ENCODE measurements at regions not wholly inside any gene's neighbourhood (a gene's known extent, or its start where the extent isn't known, plus 50 kb on each side); places are given as distances from the start of the nearest gene placed in this dataset.

GRCh38 chr11:103825469-103825868, 211.0 kb upstream of the DDI1 start:
- Histone ChIP-seq H3K4me3 (no peak overlapping the region), H3K27ac (no peak overlapping the region)
- no peak for TF ChIP-seq CTCF (IDR thresholded peaks at IDR 0.05)
- no peak for DNase-seq (ENCODE audit: low spot score)

DNA sequence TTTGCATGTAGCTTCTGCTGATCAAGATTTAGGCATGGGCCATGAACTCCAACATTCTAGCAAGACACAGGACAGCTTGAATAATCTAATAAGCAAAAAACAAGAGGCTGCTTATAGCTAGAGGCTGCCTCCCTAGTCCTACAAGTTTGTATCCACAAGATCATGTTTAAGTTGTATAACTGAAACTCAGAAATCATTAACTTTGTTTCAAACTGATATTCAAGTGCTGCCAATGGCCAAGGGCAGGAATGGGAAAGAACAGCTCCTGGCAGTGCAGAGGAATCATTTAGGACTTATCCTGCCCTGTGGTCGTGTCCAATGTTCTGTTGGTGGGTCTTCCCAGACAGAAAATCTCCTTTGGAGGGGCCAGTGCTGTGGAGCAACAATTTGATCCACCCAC, 209.6 kb upstream of the DDI1 start:
- no peak overlapping the region for H3K4me3 ChIP-seq
- no peak overlapping the region for H3K27ac ChIP-seq
- TF ChIP-seq CTCF (IDR thresholded peaks at IDR 0.05) = no peak

DNA sequence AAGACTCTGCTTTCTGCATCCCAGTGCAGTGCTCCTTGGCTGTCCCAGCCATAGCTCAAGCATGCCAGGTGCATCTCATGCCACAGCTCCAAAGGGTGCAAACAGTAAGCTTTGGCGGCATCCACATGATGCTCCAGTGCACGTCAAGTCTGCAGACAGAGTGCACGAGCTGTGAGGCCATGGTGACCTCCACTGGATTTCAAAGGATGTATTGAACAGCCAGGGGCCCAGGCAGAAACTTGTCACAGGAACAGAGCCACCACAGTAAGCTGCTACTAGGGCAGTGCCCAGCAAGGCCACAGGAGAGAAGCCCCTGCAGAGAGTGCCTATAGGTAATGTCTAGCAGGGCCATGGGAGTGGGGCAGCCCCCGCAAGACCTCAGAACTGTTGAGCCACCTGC, 206.8 kb upstream of the DDI1 start:
- H3K4me3 ChIP-seq = no peak overlapping the region
- H3K27ac ChIP-seq = no peak overlapping the region
- TF ChIP-seq CTCF (IDR thresholded peaks at IDR 0.05) = no peak
- DNase-seq (ENCODE audit: low spot score) = no peak

More for the DNA sequence above, 209.6 kb upstream of the DDI1 start:
- no peak for DNase-seq (ENCODE audit: low spot score)

DNA sequence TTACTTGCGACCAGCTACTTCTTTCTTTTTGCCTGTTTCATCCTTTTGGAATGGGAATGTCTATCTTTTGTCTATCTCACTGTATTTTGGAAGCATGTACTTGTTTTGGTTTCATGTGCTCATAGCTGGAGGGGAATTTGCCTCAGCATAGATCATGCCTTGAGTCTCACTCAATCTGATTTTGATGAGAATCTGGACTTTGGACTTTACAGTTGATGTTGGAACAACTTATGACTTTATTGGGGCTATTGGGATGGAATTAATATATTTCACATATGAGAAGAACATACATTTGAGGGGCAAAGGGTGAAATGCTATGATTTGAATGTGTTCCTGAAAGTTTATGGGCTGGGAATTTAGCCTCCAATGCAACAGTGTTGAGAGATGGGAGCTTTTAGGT, 206.2 kb upstream of the DDI1 start:
- no peak for TF ChIP-seq CTCF (IDR thresholded peaks at IDR 0.05)
- no peak overlapping the region for H3K27ac ChIP-seq

GRCh38 chr11:103832762-103833161, 203.7 kb upstream of the DDI1 start:
- no peak for TF ChIP-seq CTCF (IDR thresholded peaks at IDR 0.05)
- no peak for DNase-seq (ENCODE audit: low spot score)
- Histone ChIP-seq H3K27ac (no peak overlapping the region), H3K4me3 (no peak overlapping the region)

More for the DNA sequence above, 206.2 kb upstream of the DDI1 start:
- no peak overlapping the region for H3K4me3 ChIP-seq
- DNase-seq (ENCODE audit: low spot score) = no peak

DNA sequence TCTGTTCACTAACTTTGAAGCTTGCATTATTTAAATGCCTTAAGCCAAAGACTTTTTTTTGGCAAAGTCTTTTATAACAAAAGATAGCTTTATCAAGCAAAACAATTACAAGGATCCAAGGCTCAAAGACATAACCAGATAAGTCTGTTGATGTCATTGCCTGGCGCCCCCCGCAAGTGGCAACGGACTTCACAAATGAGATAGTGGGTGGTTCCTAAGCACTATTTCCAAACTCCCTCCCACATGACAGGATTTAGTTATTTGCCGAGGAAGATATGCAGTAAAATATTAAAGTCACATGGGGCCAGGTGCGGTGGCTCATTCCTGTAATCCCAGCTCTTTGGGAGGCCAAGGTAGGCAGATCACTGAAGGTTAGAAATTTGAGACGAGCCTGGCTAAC, 194.2 kb upstream of the DDI1 start:
- DNase-seq (ENCODE audit: low spot score) = no peak
- Histone ChIP-seq H3K27ac (no peak overlapping the region), H3K4me3 (no peak overlapping the region)
- TF ChIP-seq CTCF (IDR thresholded peaks at IDR 0.05) = no peak

GRCh38 chr11:103842795-103843194, 193.6 kb upstream of the DDI1 start:
- Histone ChIP-seq H3K4me3 (no peak overlapping the region), H3K27ac (no peak overlapping the region)
- DNase-seq (ENCODE audit: low spot score) = no peak
- TF ChIP-seq CTCF (IDR thresholded peaks at IDR 0.05) = no peak
